Spinal cord (tissue), 9 donors: ENCODE measurements at regions not wholly inside any gene's neighbourhood (a gene's known extent, or its start where the extent isn't known, plus 50 kb on each side); places are given as distances from the start of the nearest gene placed in this dataset.

Source experiments
- DNase-seq, 6 donors: peaks; one replicate each; pipeline versions ENCODE4 v3.0.0 to v3.0.0-alpha.2; 2013 to 2015; ENCODE audit warnings: low spot score in 6 of 6, low read depth in 4 of 6
- H3K27ac ChIP-seq: one replicate; pipeline ENCODE4 v1.5.1; 2013; ENCODE audit warnings: low read depth, low read length, control low read depth
- H3K27me3 ChIP-seq: one replicate; pipeline ENCODE4 v1.6.1; 2013; ENCODE audit warnings: low read length; ENCODE audit not compliant: control insufficient read depth, insufficient read depth
- H3K36me3 ChIP-seq: one replicate; pipeline ENCODE4 v1.6.1; 2013; ENCODE audit warnings: low read length; ENCODE audit not compliant: control insufficient read depth, insufficient read depth
- H3K4me1 ChIP-seq: one replicate; pipeline ENCODE4 v1.6.1; 2013; ENCODE audit warnings: low read length; ENCODE audit not compliant: control insufficient read depth, insufficient read depth
- H3K4me3 ChIP-seq: one replicate; pipeline ENCODE4 v1.5.1; 2013; ENCODE audit warnings: low read depth, low read length, control low read depth
- H3K9me3 ChIP-seq: one replicate; pipeline ENCODE4 v1.6.1; 2013; ENCODE audit warnings: low read length; ENCODE audit not compliant: control insufficient read depth, insufficient read depth
- WGBS: methylation state at CpG from one replicate; pipeline ENCODE4 v1.1.5; 2013; ENCODE audit warnings: missing lambda C conversion rate; ENCODE audit not compliant: insufficient coverage; 5-methylcytosine and 5-hydroxymethylcytosine counted together
- donor health status: healthy.

DNA sequence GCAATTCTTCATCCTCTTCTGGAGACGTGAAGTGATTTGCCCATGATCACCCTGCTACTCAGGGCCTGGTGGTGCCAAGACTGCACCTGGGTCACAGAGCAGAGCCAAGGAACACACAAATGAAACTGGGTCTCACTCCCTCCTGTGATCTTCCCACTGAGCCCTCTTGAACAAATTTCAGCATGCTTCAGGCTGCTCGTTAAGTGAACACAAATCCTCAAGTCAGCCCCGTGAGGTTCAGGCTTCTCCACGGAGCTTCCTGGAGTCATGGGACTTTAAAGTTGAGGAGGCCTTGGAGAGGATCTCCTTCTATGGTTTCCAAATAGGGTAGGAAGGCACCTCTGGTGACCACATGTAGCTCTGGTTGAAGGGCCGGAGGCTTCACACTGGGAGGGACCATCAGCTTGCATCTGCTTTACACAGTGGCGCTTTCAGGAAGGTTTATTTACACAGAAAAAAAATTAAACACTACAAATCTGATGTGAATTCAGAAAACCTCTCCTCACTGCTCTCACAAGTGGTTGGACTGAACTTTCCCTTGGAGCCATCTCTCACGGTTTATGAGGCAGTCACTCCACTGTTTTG, 255.4 kb downstream of the LOXHD1 start:
- no peak for DNase-seq
- Histone ChIP-seq H3K36me3 (peaks cover 17% of the 10 kb centered on the region), H3K27ac (no peak overlapping the region), H3K9me3 (no peaks in the 10 kb centered on the region), H3K4me3 (no peak overlapping the region), H3K27me3 (no peaks in the 10 kb centered on the region), H3K4me1 (peaks cover 11% of the 10 kb centered on the region)
- 60% methylated on average over 5 of the region's 7 CpGs for WGBS

DNA sequence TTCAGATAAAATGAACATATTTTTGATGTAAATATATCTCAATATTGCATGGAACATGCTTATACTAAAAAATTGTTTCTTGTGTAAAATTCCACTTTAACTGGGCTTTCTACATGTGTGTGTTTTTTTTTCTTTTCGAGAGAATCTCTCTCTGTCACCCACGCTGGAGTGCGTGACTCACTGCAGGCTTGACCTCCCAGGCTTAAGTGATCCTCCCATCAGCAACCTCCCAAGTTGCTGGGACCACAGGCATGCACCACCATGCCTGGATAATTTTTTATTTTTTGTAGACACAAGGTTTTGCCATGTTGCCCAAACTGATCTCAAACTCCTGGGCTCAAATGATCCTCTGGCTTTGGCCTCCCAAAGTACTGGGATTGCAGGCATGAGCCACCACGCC, 254.6 kb downstream of the LOXHD1 start:
- DNase-seq, result no peak
- H3K9me3 ChIP-seq, result no peaks in the 10 kb centered on the region
- H3K4me1 ChIP-seq, result peaks cover 11% of the 10 kb centered on the region
- H3K27me3 ChIP-seq, result no peaks in the 10 kb centered on the region
- H3K4me3 ChIP-seq, result no peak overlapping the region
- peaks cover 14% of the 10 kb centered on the region for H3K36me3 ChIP-seq
- no peak overlapping the region for H3K27ac ChIP-seq
- WGBS, result 100% methylated on average over 2 of the region's 4 CpGs

DNA sequence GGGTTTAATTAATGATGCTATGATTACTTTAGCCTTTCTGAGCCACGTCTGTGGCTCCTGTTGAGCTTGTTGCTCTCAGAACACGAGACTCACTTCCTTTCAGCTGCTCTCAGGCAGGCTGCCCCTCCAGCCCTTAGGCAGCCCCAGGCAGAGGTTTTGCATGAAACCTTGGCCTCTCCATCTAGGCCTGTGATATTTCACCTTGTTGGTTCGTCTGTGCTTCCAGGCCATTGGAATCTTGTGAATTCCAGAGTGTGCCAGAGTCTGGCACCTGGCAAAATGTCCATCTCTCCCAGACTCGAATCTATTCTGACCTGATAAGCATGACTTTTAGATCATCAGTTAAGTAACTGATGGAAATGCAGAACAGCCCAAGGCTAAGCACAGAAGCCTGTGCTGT, 254.1 kb downstream of the LOXHD1 start:
- Histone ChIP-seq H3K4me3 (no peak overlapping the region), H3K36me3 (peaks cover 9% of the 10 kb centered on the region), H3K4me1 (peaks cover 11% of the 10 kb centered on the region), H3K27me3 (no peaks in the 10 kb centered on the region), H3K9me3 (no peaks in the 10 kb centered on the region), H3K27ac (no peak overlapping the region)
- no peak for DNase-seq
- WGBS, result 72% methylated on average over 3 of the region's 4 CpGs

DNA sequence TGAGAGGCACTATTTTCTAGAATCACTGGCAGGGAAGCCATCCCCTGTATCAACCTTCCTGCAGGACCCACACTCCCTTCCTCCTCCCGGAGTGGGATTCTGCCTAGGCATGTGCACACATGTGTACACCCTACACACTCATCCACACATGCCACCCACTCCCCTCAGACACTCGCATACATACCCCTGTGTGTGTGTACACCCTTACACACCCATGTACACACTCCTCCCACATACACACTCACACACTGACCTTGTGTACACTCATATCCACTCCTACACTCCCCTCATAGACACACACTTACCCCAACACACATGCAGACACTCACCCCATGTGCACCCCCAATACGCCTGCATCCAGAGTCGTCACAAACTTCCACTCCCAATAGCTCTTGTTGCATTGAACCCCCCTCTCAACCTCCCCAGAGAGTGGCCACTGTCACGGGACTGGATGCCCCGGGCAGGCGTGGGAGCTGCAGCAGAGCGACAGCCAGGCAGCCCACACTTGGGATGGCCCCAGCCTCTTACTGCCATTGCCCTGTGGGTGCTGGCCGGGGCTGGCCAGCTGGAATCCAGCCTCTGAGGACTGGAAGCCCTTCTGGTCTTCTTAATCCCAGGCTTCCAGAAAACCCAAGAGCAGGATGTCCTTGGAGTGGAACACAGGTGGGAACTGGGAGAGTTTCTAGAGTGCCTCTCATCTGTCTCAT, 251.0 kb downstream of the LOXHD1 start:
- H3K27me3 ChIP-seq, result no peaks in the 10 kb centered on the region
- H3K27ac ChIP-seq, result no peak overlapping the region
- H3K4me1 ChIP-seq, result no peaks in the 10 kb centered on the region
- 94% methylated on average over 9 of the region's 9 CpGs for WGBS
- no peak for DNase-seq
- peaks cover 7% of the 10 kb centered on the region for H3K36me3 ChIP-seq
- no peak overlapping the region for H3K4me3 ChIP-seq
- H3K9me3 ChIP-seq, result no peaks in the 10 kb centered on the region

DNA sequence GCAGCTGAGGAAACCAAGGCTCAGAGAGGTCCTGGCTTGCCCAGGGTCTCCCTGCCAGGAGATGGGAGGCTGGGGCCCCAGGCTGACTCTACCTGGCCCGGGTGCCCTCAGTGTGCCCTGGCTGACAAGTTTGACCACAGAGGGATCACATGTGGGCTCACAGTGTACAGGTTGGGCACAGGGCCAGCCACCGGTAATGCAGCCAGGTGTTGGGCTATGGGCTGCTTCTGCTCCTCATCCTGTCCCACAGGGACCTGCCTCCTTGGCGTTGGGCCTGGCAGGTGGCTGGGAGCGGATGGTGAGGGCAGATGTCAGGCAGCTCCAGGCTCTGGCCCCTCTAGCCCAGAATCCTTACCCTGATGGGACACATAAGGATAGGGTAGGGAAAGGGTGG, 250.5 kb downstream of the LOXHD1 start:
- Histone ChIP-seq H3K4me1 (peaks cover 2% of the 10 kb centered on the region), H3K4me3 (no peak overlapping the region), H3K27ac (no peak overlapping the region), H3K27me3 (no peaks in the 10 kb centered on the region), H3K36me3 (peaks cover 7% of the 10 kb centered on the region), H3K9me3 (no peaks in the 10 kb centered on the region)
- DNase-seq, result no peak
- 84% methylated on average over 2 of the region's 4 CpGs for WGBS

DNA sequence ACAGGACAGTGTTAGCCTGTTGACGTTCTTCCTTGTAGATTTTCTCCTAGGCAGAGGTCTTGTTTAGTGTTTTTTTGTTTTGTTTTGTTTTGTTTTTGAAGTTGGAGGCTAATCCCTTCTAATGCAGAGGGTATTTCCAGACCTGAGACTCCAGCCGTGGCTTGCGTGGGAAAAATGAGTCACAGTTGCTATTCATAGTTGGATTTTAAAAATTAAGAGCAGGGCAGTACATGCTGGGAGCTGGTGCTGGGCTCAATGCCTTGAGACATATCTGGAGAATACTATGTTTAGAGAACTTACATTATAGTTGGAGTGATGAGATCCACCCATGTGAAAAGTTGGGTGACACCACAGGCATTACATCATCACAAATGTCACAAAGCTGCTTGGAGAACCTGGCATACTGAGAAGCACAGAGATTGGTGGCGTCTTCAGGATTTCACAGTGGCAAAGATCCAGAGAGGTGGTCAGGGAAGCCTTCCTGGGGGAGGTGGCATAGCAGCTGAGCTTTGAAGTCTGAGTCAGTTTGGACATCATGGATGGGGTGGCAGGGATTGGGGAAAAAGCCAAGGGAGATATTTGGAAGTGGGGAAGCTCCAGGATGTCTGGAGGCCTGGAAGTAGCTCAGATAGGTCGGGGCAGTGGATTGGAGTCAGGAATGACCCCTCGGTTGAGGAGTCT, 249.4 kb downstream of the LOXHD1 start:
- peaks cover 13% of the 10 kb centered on the region for H3K4me1 ChIP-seq
- peaks cover 7% of the 10 kb centered on the region for H3K36me3 ChIP-seq
- 95% methylated on average over 5 of the region's 6 CpGs for WGBS
- no peak overlapping the region for H3K27ac ChIP-seq
- no peaks in the 10 kb centered on the region for H3K9me3 ChIP-seq
- H3K4me3 ChIP-seq, result no peak overlapping the region
- no peak for DNase-seq
- H3K27me3 ChIP-seq, result no peaks in the 10 kb centered on the region

DNA sequence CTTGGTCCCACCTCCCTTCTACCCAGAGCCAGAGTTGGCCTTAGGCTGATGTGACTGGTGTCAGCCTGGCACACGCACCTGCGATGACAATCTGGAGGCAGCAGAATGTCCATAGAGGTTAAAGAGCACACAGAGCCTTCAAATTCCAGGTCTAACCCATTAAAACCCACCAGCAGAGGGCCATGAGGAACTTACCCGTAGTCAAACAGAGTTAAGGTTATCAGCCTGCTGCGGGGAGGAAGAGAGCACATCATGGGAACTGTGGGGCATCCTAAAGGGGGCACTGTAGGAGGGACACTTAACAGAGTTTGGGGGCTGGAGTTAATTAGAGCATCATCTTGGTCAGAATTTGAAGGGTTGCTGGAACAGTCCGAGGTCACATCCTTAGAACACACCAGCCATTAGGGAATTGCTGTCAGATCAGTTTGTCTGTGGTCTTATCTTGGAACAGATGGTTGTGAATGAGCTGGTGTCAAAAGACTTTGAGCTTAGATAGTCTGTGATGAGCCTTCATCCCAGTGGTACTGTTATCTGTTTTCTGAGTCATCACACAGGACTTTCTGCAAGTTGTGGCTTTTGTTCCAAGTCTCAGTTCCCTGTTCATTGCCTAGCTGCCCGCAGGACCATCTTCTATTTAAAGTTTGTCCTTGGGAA, 248.6 kb downstream of the LOXHD1 start:
- Histone ChIP-seq H3K27ac (no peak overlapping the region), H3K9me3 (no peaks in the 10 kb centered on the region), H3K36me3 (peaks cover 7% of the 10 kb centered on the region), H3K4me1 (peaks cover 21% of the 10 kb centered on the region), H3K4me3 (no peak overlapping the region), H3K27me3 (no peaks in the 10 kb centered on the region)
- DNase-seq, result no peak
- WGBS, result 95% methylated on average over 4 of the region's 6 CpGs

DNA sequence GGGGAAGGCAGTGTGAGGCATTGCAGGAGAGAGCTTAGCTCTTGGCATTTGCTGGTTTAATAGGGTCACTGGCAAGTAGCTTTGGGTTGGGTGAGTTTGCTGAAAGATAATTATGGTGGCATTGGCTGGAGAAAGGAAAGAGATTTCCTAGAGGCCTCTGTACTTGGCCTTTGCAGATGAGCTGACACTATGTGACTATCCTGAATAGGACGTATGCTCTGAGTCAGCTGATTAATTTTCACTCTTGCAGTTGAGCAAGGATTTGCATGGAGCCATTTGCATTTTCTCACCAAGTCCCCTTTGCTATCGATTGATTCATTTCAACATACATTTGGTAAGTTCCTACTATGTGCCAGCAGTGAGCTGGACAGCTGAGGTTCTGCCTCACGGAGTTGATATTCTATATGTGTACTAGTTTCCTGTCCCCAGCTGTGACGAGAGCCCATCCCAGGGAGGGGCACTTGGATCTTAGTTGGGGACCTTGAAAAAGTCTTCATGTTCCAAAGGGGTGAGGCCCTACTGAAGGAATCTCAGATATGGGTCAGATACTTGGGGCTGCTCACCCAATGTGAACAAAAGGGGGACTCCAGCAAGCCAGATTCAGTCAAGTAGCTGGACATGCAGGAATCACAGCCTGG, 245.7 kb downstream of the LOXHD1 start:
- 89% methylated on average over 3 of the region's 4 CpGs for WGBS
- Histone ChIP-seq H3K9me3 (no peaks in the 10 kb centered on the region), H3K27me3 (no peaks in the 10 kb centered on the region), H3K27ac (no peak overlapping the region), H3K36me3 (peaks cover 3% of the 10 kb centered on the region), H3K4me1 (peaks cover 36% of the 10 kb centered on the region), H3K4me3 (no peak overlapping the region)
- no peak for DNase-seq

DNA sequence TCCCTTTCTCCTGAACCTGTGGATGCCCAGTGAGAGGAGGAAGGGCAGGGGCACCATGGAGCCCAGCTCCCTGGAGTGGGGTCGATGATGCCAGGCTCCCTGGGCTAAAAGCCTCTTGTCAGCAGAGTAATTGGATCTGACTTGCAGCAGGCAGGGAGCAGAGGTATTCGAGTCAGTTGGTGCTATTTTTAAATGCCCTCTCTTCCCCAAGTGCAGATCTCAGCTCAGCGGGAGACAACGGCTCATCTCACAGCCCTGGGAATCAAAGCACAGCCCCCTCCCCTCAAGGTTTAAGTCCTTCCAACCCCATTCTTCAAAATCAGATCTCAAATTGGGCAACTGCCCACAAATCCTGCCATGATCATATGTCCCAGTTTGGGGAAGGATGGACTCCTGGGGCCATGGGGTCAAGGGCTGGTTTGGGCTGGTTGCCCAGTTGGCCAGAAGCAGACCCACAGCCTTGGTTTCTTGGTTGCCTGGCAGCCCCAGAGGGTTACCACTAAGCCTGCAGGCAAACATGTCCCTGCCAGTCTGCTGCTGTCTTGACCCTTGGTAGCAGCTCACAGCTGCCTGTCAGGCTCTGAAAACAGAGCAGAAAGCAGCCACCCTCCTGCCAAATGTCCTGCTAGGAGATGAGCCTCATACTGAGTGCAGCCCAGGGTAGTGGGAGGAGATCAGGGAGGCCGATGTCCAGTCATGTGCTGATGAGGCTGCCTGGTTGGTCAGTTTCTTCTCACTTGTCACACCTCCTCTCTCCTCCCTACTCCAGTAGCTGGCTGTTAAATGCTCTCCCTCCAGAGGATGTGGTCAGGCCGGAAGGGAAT, 244.9 kb downstream of the LOXHD1 start:
- 11% methylated on average over 3 of the region's 6 CpGs for WGBS
- H3K4me1 ChIP-seq, result peaks cover 36% of the 10 kb centered on the region
- H3K27me3 ChIP-seq, result no peaks in the 10 kb centered on the region
- H3K4me3 ChIP-seq, result no peak overlapping the region
- H3K36me3 ChIP-seq, result no peaks in the 10 kb centered on the region
- DNase-seq, result peak in 5 of 6 donors; percentile 27 to 82 (median 42)
- peak overlapping the region; percentile 54 for H3K27ac ChIP-seq
- no peaks in the 10 kb centered on the region for H3K9me3 ChIP-seq
